Left ventricle myocardium inferior (tissue), 1 donor: ENCODE measurements at regions not wholly inside any gene's neighbourhood (a gene's known extent, or its start where the extent isn't known, plus 50 kb on each side); places are given as distances from the start of the nearest gene placed in this dataset.

Experiments used
- DNase-seq: peaks from one replicate; pipeline ENCODE4 v3.0.0-alpha.2; 2020
- H3K27ac ChIP-seq: fragments of 200-600 bp; replicated peaks from 2 replicates; pipeline ENCODE4 v1.8.0; 2021
- H3K27me3 ChIP-seq: fragments of 200-600 bp; 2 replicates; pipeline ENCODE4 v1.8.0; 2021; ENCODE audit warnings: low read depth
- H3K36me3 ChIP-seq: fragments of 200-600 bp; 2 replicates; pipeline ENCODE4 v1.8.0; 2021
- H3K4me1 ChIP-seq: fragments of 200-600 bp; 2 replicates; pipeline ENCODE4 v1.8.0; 2021
- H3K4me3 ChIP-seq: fragments of 200-600 bp; 2 replicates; pipeline ENCODE4 v1.8.0; 2021; ENCODE audit warnings: mild to moderate bottlenecking, moderate library complexity
- H3K9me3 ChIP-seq: fragments of 200-600 bp; replicated peaks from 2 replicates; pipeline ENCODE4 v1.8.0; 2021
- CTCF ChIP-seq: fragments of 200-600 bp; IDR thresholded peaks from 2 replicates; pipeline ENCODE4 v1.8.0; 2021; ENCODE audit warnings: antibody characterized with exemption, mild to moderate bottlenecking, borderline replicate concordance
- intact Hi-C: fragments of 100-400 bp; cut with micrococcal nuclease; formaldehyde crosslinking; loops from one replicate; pipeline ENCODE4 v1.11.0; 2022
- donor health status: DM: no; HTN: yes; CAD: no; lungs with severe emphysema.

- Histone ChIP-seq H3K4me1 (peaks cover 11% of the 10 kb centered on the region), H3K27me3 (no peaks in the 10 kb centered on the region), H3K9me3 (no peaks in the 10 kb centered on the region), H3K4me3 (no peak overlapping the region), H3K27ac (peak overlapping the region; percentile 54), H3K36me3 (no peaks in the 10 kb centered on the region)
- TF ChIP-seq CTCF = no peak
- DNase-seq = peak; percentile 23
- intact Hi-C loops = no loop called here
Measured at GRCh38 chr6:81172056-81172740, 580.3 kb downstream of the TENT5A start.

- no peak for DNase-seq
- H3K27ac ChIP-seq = no peak overlapping the region
- H3K9me3 ChIP-seq = no peaks in the 10 kb centered on the region
- no peak overlapping the region for H3K4me3 ChIP-seq
- peaks cover 11% of the 10 kb centered on the region for H3K4me1 ChIP-seq
- no peak for TF ChIP-seq CTCF
- no peaks in the 10 kb centered on the region for H3K36me3 ChIP-seq
- intact Hi-C loops = no loop called here
- H3K27me3 ChIP-seq = no peaks in the 10 kb centered on the region
Measured at GRCh38 chr6:81169166-81169565, 583.3 kb downstream of the TENT5A start.

DNA sequence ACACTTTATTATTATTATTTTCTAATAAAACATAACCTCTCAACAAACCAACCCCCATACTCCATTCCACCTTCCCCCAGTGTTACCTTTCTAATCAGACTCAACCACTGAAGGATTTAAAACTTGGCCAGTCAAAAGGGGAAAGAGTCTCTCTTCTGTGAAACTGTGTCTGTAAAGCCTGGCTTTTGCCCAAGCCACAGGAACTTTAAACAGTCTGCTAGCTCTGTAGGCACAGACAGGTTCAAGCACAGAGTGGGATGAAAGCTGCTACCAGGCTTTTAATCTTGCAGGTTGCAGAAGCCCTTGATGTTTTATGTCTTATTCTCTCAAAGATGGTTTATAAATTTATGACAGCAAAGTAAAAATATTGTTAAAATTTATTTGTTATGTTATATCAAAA is 585.7 kb downstream of the TENT5A start:
- intact Hi-C loops = no loop called here
- H3K27ac ChIP-seq = no peak overlapping the region
- no peak overlapping the region for H3K4me3 ChIP-seq
- no peaks in the 10 kb centered on the region for H3K9me3 ChIP-seq
- TF ChIP-seq CTCF = no peak
- H3K4me1 ChIP-seq = no peaks in the 10 kb centered on the region
- no peaks in the 10 kb centered on the region for H3K36me3 ChIP-seq
- H3K27me3 ChIP-seq = no peaks in the 10 kb centered on the region
- no peak for DNase-seq

DNA sequence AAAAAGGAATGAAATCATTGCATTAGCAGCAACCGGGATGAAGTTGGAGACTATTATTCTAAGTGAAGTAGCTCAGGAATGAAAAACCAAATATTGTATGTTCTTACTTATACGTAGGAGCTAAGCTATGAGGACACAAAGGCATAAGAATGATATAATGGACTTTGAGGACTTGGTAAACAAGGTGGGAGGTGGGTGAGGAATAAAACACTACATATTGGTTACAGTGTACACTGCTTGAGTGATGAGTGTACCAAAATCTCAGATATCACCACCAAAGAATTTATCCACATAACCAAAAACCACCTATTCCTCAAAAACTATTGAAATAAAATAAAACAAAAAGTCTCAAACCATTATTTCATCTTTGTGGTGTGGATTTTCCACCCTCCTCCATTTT is 593.5 kb downstream of the TENT5A start:
- DNase-seq = no peak
- TF ChIP-seq CTCF = no peak
- Histone ChIP-seq H3K27ac (no peak overlapping the region), H3K4me3 (no peak overlapping the region), H3K36me3 (no peaks in the 10 kb centered on the region), H3K27me3 (no peaks in the 10 kb centered on the region), H3K4me1 (no peaks in the 10 kb centered on the region), H3K9me3 (no peaks in the 10 kb centered on the region)
- intact Hi-C loops = no loop called here

DNA sequence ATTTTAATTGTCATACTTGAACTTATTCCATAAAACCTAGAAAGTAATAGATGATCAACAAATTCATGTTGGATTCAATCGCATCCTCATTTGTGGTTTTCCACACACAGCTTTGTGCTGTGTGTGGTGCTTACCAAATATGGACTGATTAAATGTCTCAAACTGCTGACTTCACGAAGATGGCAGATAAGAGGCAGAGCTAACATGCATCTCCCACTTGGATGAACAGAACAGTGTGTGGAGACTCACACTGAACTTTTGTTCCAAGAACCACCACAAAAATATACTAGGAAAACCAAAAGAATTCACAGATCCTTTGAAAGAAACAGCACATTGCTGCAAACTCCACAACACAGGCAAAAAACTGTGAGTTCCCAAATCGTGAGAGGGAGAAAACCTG is 603.7 kb downstream of the TENT5A start:
- Histone ChIP-seq H3K27me3 (no peaks in the 10 kb centered on the region), H3K27ac (no peak overlapping the region), H3K36me3 (no peaks in the 10 kb centered on the region), H3K4me3 (no peak overlapping the region), H3K9me3 (peaks cover 34% of the 10 kb centered on the region), H3K4me1 (no peaks in the 10 kb centered on the region)
- TF ChIP-seq CTCF = no peak
- no peak for DNase-seq
- intact Hi-C loops = no loop called here
